Panc1 (cell line): ENCODE measurements at regions not wholly inside any gene's neighbourhood (a gene's known extent, or its start where the extent isn't known, plus 50 kb on each side); places are given as distances from the start of the nearest gene placed in this dataset.

ENCODE experiments used
- ATAC-seq: fragments of 200-7000 bp; cut with Tn5 transposase; 2 replicates; pipeline ENCODE4 v1.9.1; 2020; ENCODE audit warnings: mild to moderate bottlenecking, moderate library complexity
- BruUV-seq: library from RNA; stranded (reverse); fragments of 400-500 nt; replicated peaks from 2 replicates; lab custom pipeline; 2021; lab: Mats Ljungman, UMichigan
- CTCF ChIA-PET: fragments of 300-600 bp; sonication (Branson Sonifier 250); formaldehyde crosslinking; loops from one replicate; lab custom pipeline; 2022; ENCODE audit warnings: antibody characterized with exemption; lab: Charles Lee
- POLR2A ChIA-PET: fragments of 300-600 bp; sonication (Branson Sonifier 250); formaldehyde crosslinking; loops from one replicate; lab custom pipeline; 2022; ENCODE audit warnings: antibody characterized with exemption; lab: Charles Lee
- DNase-seq: peaks from one replicate; pipeline ENCODE4 v3.0.0-alpha.2; 2010; ENCODE audit warnings: low read depth, low spot score
- H3K27ac ChIP-seq: 2 replicates; pipeline ENCODE4 v1.5.1; 2011; ENCODE audit warnings: mild to moderate bottlenecking, low read length, inconsistent platforms
- H3K27me3 ChIP-seq: fragments of 200-500 bp; sonication (Bioruptor generic); 2 replicates; pipeline ENCODE4 v1.6.0; 2014; ENCODE audit warnings: low read length, inconsistent platforms; ENCODE audit not compliant: control insufficient read depth, insufficient read depth
- H3K36me3 ChIP-seq: fragments of 200-500 bp; sonication (Bioruptor generic); 2 replicates; pipeline ENCODE4 v1.5.1; 2014; ENCODE audit warnings: inconsistent platforms, mild to moderate bottlenecking, low read length, moderate library complexity; ENCODE audit not compliant: control insufficient read depth, insufficient read depth
- H3K4me1 ChIP-seq: 2 replicates; pipeline ENCODE4 v1.5.1; 2011; ENCODE audit warnings: inconsistent platforms, mild to moderate bottlenecking, low read length, moderate library complexity; ENCODE audit not compliant: control insufficient read depth, insufficient read depth
- H3K4me3 ChIP-seq, 2 experiments: 2 replicates each; pipeline ENCODE4 v1.5.1; 2011 to 2012; ENCODE audit warnings: low read depth in 2 of 2, low read length in 2 of 2, mild to moderate bottlenecking in 2 of 2, inconsistent platforms in 1 of 2, moderate library complexity in 1 of 2
- H3K9me3 ChIP-seq: fragments of 200-500 bp; sonication (Bioruptor generic); 2 replicates; pipeline ENCODE4 v1.5.1; 2014; ENCODE audit warnings: low read depth, mild to moderate bottlenecking, inconsistent platforms, low read length, moderate library complexity; ENCODE audit not compliant: control insufficient read depth, insufficient read depth
- POLR2AphosphoS5 ChIP-seq: IDR thresholded peaks from 2 replicates; pipeline ENCODE4 v1.6.1; 2012; ENCODE audit warnings: mild to moderate bottlenecking, low read depth, low read length, moderate library complexity
- SIN3A ChIP-seq: IDR thresholded peaks from 2 replicates; pipeline ENCODE4 v1.6.1; 2012; ENCODE audit warnings: low read depth, mild to moderate bottlenecking, low read length, moderate library complexity, borderline replicate concordance; ENCODE audit not compliant: insufficient read depth
- TCF7L2 ChIP-seq: IDR thresholded peaks from 2 replicates; pipeline ENCODE4 v1.6.1; 2011; ENCODE audit warnings: mild to moderate bottlenecking, low read depth, low read length, inconsistent platforms
- in situ Hi-C: cut with HindIII; loops from 2 replicates; pipeline ENCODE4 v1.10.0; 2016; ENCODE audit warnings: low sequenced_read_pairs, low pct_unique_long_range_greater_than_20kb
- intact Hi-C: fragments of 100-400 bp; cut with micrococcal nuclease; formaldehyde crosslinking; loops from one replicate; pipeline ENCODE4 v1.10.0; 2022; ENCODE audit not compliant: unreplicated experiment
- TF ChIP-seq, protein P1 (sequence below), 2 experiments: IDR thresholded peaks; 2 replicates each; pipeline ENCODE4 v1.6.1; 2011 to 2012; ENCODE audit warnings: low read depth in 2 of 2, control low read depth in 1 of 2, low read length in 1 of 2, mild to moderate bottlenecking in 1 of 2, moderate library complexity in 1 of 2; ENCODE audit not compliant: insufficient read depth in 1 of 2
- TF ChIP-seq, protein P2 (sequence below): fragments of 450-650 bp; IDR thresholded peaks from 2 replicates; pipeline ENCODE4 v1.5.1; 2017; ENCODE audit warnings: mild to moderate bottlenecking

DNA sequence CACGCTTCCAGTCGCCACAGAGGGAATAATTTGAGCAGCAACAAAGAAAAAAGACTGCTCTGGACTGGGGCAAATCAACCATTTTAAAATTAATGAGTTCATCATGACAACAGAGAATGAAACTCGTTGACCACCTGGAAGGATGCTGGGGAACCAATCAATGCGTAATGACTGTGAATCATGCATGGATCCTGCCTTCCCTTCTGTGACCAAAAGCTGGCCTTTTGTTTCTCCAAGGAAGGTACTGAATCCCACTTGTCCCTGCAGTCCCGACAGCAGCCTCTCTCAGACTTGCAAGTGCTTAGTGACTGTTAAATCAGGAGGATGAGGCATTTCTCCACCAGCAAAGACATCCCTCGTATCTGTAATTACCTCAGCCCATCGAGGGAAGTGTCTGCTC is 68.0 kb upstream of the TNS3 start:
- intact Hi-C loops (no loop called here), in situ Hi-C loops (no loop called here)
- H3K36me3 ChIP-seq, result no peaks in the 10 kb centered on the region
- H3K9me3 ChIP-seq, result no peaks in the 10 kb centered on the region
- no TSS peak for BruUV-seq
- H3K4me3 ChIP-seq, result no peak overlapping the region
- DNase-seq, result no peak
- H3K27me3 ChIP-seq, result no peaks in the 10 kb centered on the region
- ATAC-seq, result no peak
- peak overlapping the region; percentile 98 for H3K27ac ChIP-seq
- H3K4me1 ChIP-seq, result peaks cover 40% of the 10 kb centered on the region
- no peak for TF ChIP-seq SIN3A
- no peak for TF ChIP-seq POLR2AphosphoS5
- TF ChIP-seq, protein P1, sequence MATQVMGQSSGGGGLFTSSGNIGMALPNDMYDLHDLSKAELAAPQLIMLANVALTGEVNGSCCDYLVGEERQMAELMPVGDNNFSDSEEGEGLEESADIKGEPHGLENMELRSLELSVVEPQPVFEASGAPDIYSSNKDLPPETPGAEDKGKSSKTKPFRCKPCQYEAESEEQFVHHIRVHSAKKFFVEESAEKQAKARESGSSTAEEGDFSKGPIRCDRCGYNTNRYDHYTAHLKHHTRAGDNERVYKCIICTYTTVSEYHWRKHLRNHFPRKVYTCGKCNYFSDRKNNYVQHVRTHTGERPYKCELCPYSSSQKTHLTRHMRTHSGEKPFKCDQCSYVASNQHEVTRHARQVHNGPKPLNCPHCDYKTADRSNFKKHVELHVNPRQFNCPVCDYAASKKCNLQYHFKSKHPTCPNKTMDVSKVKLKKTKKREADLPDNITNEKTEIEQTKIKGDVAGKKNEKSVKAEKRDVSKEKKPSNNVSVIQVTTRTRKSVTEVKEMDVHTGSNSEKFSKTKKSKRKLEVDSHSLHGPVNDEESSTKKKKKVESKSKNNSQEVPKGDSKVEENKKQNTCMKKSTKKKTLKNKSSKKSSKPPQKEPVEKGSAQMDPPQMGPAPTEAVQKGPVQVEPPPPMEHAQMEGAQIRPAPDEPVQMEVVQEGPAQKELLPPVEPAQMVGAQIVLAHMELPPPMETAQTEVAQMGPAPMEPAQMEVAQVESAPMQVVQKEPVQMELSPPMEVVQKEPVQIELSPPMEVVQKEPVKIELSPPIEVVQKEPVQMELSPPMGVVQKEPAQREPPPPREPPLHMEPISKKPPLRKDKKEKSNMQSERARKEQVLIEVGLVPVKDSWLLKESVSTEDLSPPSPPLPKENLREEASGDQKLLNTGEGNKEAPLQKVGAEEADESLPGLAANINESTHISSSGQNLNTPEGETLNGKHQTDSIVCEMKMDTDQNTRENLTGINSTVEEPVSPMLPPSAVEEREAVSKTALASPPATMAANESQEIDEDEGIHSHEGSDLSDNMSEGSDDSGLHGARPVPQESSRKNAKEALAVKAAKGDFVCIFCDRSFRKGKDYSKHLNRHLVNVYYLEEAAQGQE (IDR thresholded peaks at IDR 0.05; ENCODE audit: insufficient read depth in 1 of 2, low read depth in 2 of 2, low read length in 1 of 2), result no peak
- POLR2A ChIA-PET, result no interaction called here
- CTCF ChIA-PET, result no interaction called here

DNA sequence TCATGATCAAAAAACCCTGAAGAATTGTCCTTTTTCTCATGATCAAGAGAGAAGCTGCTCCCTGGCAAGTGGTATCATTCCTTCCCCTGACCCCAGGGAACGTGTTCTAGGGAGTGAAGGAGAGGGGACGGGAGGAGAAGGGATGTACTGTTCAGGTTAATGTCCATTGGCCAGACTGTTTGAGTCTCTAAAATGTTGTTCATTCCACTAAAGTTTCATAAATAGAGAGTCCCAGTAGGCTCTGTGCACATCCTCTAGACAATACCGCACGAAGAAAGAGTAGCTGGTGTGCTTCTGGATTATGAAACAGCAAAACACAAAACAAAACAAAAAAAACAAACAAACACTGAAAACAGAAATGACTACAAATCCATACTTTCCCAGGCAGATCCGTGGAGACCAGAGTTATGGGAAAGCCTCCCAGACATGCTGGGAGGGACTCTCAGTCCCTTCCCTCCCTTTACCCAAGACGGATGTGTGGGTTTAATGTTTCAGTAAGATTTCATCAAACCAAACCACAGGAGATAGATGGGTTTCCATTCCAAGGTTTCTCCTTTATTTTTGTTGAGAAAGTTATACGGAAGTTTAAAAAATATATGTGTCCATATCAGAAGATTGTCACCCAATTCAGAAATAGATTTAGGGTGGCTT is 66.5 kb upstream of the TNS3 start:
- intact Hi-C loops (no loop called here), in situ Hi-C loops (no loop called here)
- CTCF ChIA-PET, result no interaction called here
- H3K36me3 ChIP-seq, result no peaks in the 10 kb centered on the region
- H3K27ac ChIP-seq, result peak overlapping the region; percentile 98
- H3K9me3 ChIP-seq, result peaks cover 9% of the 10 kb centered on the region
- H3K27me3 ChIP-seq, result no peaks in the 10 kb centered on the region
- POLR2A ChIA-PET, result interaction anchor here (0.6 kb wide), 1 partner anchor 15 kb away, joined by 5 read pairs; no protein-coding TSS in a partner anchor
- TF ChIP-seq, protein P2, sequence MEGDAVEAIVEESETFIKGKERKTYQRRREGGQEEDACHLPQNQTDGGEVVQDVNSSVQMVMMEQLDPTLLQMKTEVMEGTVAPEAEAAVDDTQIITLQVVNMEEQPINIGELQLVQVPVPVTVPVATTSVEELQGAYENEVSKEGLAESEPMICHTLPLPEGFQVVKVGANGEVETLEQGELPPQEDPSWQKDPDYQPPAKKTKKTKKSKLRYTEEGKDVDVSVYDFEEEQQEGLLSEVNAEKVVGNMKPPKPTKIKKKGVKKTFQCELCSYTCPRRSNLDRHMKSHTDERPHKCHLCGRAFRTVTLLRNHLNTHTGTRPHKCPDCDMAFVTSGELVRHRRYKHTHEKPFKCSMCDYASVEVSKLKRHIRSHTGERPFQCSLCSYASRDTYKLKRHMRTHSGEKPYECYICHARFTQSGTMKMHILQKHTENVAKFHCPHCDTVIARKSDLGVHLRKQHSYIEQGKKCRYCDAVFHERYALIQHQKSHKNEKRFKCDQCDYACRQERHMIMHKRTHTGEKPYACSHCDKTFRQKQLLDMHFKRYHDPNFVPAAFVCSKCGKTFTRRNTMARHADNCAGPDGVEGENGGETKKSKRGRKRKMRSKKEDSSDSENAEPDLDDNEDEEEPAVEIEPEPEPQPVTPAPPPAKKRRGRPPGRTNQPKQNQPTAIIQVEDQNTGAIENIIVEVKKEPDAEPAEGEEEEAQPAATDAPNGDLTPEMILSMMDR, result no peak
- no peak for TF ChIP-seq TCF7L2
- TF ChIP-seq, protein P1 (IDR thresholded peaks at IDR 0.05; ENCODE audit: insufficient read depth in 1 of 2, low read depth in 2 of 2, low read length in 1 of 2), result no peak
- TF ChIP-seq POLR2AphosphoS5, result no peak
- TF ChIP-seq SIN3A, result no peak
- no peak for ATAC-seq
- BruUV-seq, result no TSS peak
- H3K4me3 ChIP-seq, result no peak overlapping the region
- H3K4me1 ChIP-seq, result peaks cover 26% of the 10 kb centered on the region
- no peak for DNase-seq
